ENCODE measurements at regions not wholly inside any gene's neighbourhood (a gene's known extent, or its start where the extent isn't known, plus 50 kb on each side); places are given as distances from the start of the nearest gene placed in this dataset.

GRCh38 chr2:52289741-52290140, 1257.8 kb upstream of the NRXN1 start:
- no peak for ATAC-seq
- H3K36me3 ChIP-seq = no peaks in the 10 kb centered on the region
- H3K9me3 ChIP-seq = no peaks in the 10 kb centered on the region
- no peak for TF ChIP-seq CTCF (IDR thresholded peaks at IDR 0.05 in 4 of 5, conservative IDR thresholded peaks at IDR 0.05 in 1 of 5)
- TF ChIP-seq POLR2A (IDR thresholded peaks at IDR 0.05) = no peak
- no peak overlapping the region for H3K4me3 ChIP-seq
- no peaks in the 10 kb centered on the region for H3K4me1 ChIP-seq
- in situ Hi-C loops (cut with MboI; ENCODE audit: low sequenced_read_pairs in 4 of 4) = no loop called here
- DNase-seq = no peak
- no peaks in the 10 kb centered on the region for H3K27me3 ChIP-seq
- H3K27ac ChIP-seq = no peak overlapping the region
- intact Hi-C loops (cut with DNase I; ENCODE audit: low total_unique reads) = no loop called here

- intact Hi-C loops (cut with DNase I; ENCODE audit: low total_unique reads) = no loop called here
Measured at GRCh38 chr2:52288596-52288995, 1256.7 kb upstream of the NRXN1 start.

DNA sequence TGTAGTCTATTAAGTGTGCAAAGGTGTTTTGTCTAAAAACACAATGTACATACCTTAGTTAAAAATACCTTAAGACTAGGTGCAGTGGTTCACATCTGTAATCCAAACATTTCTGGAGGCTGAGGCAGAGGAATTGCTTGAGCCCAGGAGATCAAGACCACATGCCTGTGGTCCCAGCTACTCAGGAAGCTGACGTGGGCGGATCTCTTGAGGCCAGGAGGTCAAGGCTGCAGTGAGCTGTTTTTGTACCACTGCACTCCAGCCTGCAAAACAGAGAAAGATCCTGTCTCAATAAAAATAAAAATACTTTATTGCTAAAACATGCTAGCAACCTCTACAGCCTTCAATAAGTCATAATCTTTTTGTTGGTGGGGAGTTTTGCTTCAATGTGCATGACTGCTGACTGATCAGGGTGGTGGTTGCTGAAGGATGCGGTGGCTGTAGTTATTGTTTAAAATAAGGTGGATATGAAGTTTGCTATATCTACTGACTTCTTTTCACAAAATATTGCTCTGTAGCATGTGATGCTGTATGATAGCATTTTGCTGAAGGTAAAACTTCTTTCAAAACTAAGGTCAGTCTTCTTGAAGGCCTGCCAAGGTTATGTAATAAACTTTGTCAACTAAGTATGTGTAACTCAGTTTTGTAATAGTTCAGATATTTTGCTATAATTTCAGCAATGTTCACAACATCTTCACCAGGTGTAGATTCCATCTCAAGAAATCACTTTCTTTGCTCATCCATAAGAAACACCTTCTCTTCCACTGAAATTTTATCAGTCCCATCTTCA, 1238.0 kb upstream of the NRXN1 start:
- intact Hi-C loops (cut with DNase I; ENCODE audit: low total_unique reads) (no loop called here), in situ Hi-C loops (cut with MboI; ENCODE audit: low sequenced_read_pairs in 4 of 4) (no loop called here)
- H3K4me3 ChIP-seq = no peak overlapping the region
- no peaks in the 10 kb centered on the region for H3K36me3 ChIP-seq
- no peak for TF ChIP-seq POLR2A (IDR thresholded peaks at IDR 0.05)
- TF ChIP-seq CTCF (IDR thresholded peaks at IDR 0.05 in 4 of 5, conservative IDR thresholded peaks at IDR 0.05 in 1 of 5) = no peak
- DNase-seq (no peak), ATAC-seq (no peak)
- H3K27me3 ChIP-seq = no peaks in the 10 kb centered on the region
- no peaks in the 10 kb centered on the region for H3K4me1 ChIP-seq
- H3K9me3 ChIP-seq = no peaks in the 10 kb centered on the region
- H3K27ac ChIP-seq = no peak overlapping the region

More at GRCh38 chr2:52288596-52288995, 1256.7 kb upstream of the NRXN1 start:
- H3K4me3 ChIP-seq = no peak overlapping the region
- in situ Hi-C loops (cut with MboI; ENCODE audit: low sequenced_read_pairs in 4 of 4) = no loop called here
- no peak overlapping the region for H3K27ac ChIP-seq
- H3K4me1 ChIP-seq = no peaks in the 10 kb centered on the region
- ATAC-seq (no peak), DNase-seq (no peak)
- no peaks in the 10 kb centered on the region for H3K9me3 ChIP-seq
- no peaks in the 10 kb centered on the region for H3K27me3 ChIP-seq
- TF ChIP-seq CTCF (IDR thresholded peaks at IDR 0.05 in 4 of 5, conservative IDR thresholded peaks at IDR 0.05 in 1 of 5) = no peak
- no peak for TF ChIP-seq POLR2A (IDR thresholded peaks at IDR 0.05)
- no peaks in the 10 kb centered on the region for H3K36me3 ChIP-seq

DNA sequence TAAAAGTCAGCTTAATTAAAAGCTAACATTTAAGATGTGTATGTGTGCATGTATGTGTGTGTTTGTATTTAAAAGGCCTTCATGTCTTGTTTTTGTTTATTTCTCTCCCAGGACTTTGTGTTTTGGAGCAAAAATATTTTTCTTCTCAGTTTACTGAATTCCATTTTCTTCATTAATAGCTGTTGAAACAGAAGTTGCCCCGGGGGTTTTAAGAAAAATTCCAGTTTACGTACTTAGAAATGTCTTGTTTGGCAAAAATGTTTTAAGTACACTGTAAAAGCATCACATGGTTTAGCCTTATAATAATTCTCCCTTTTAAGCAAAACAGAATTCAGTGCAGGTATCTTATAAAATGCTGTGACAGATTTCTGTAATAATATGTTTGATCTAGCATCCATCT, 1233.0 kb upstream of the NRXN1 start:
- H3K27ac ChIP-seq = no peak overlapping the region
- no peaks in the 10 kb centered on the region for H3K36me3 ChIP-seq
- no peak for TF ChIP-seq POLR2A (IDR thresholded peaks at IDR 0.05)
- no peak for TF ChIP-seq CTCF (IDR thresholded peaks at IDR 0.05 in 4 of 5, conservative IDR thresholded peaks at IDR 0.05 in 1 of 5)
- ATAC-seq = no peak
- no peaks in the 10 kb centered on the region for H3K9me3 ChIP-seq
- H3K4me1 ChIP-seq = no peaks in the 10 kb centered on the region
- H3K27me3 ChIP-seq = no peaks in the 10 kb centered on the region
- intact Hi-C loops (cut with DNase I; ENCODE audit: low total_unique reads) (no loop called here), in situ Hi-C loops (cut with MboI; ENCODE audit: low sequenced_read_pairs in 4 of 4) (no loop called here)
- DNase-seq = no peak
- no peak overlapping the region for H3K4me3 ChIP-seq

- DNase-seq = no peak
- TF ChIP-seq POLR2A (IDR thresholded peaks at IDR 0.05) (no peak), CTCF (IDR thresholded peaks at IDR 0.05 in 4 of 5, conservative IDR thresholded peaks at IDR 0.05 in 1 of 5) (no peak)
- no peaks in the 10 kb centered on the region for H3K36me3 ChIP-seq
- H3K4me1 ChIP-seq = no peaks in the 10 kb centered on the region
- H3K27me3 ChIP-seq = no peaks in the 10 kb centered on the region
- no peak overlapping the region for H3K27ac ChIP-seq
- no peak for ATAC-seq
- no peaks in the 10 kb centered on the region for H3K9me3 ChIP-seq
- in situ Hi-C loops (cut with MboI; ENCODE audit: low sequenced_read_pairs in 4 of 4) = no loop called here
- no peak overlapping the region for H3K4me3 ChIP-seq
- intact Hi-C loops (cut with DNase I; ENCODE audit: low total_unique reads) = no loop called here
Measured at GRCh38 chr2:52264488-52264887, 1232.6 kb upstream of the NRXN1 start.

Data from gastrocnemius medialis (tissue), 4 donors.